Colonic mucosa (tissue), 4 donors: ENCODE measurements at regions not wholly inside any gene's neighbourhood (a gene's known extent, or its start where the extent isn't known, plus 50 kb on each side); places are given as distances from the start of the nearest gene placed in this dataset.

Experiments
- DNase-seq: peaks from one replicate; pipeline ENCODE4 v3.0.0-alpha.2; 2020
- H3K27ac ChIP-seq: fragments of 200-600 bp; one replicate; pipeline ENCODE4 v1.8.0; 2021
- H3K27me3 ChIP-seq: fragments of 200-600 bp; one replicate; pipeline ENCODE4 v1.8.0; 2021
- H3K36me3 ChIP-seq: fragments of 200-600 bp; one replicate; pipeline ENCODE4 v1.8.0; 2021
- H3K4me1 ChIP-seq: fragments of 200-600 bp; one replicate; pipeline ENCODE4 v1.8.0; 2021; ENCODE audit warnings: mild to moderate bottlenecking
- H3K4me3 ChIP-seq: fragments of 200-600 bp; one replicate; pipeline ENCODE4 v1.8.0; 2021
- H3K9ac ChIP-seq, 2 donors: one replicate each; pipeline ENCODE4 v1.7.0; 2013; ENCODE audit warnings: control low read depth in 2 of 2, low read depth in 2 of 2, low read length in 2 of 2
- H3K9me3 ChIP-seq: fragments of 200-600 bp; one replicate; pipeline ENCODE4 v1.8.0; 2021
- intact Hi-C: fragments of 100-400 bp; cut with DNase I; formaldehyde crosslinking; loops from one replicate; pipeline ENCODE4 v1.14.1; 2022
- TF ChIP-seq, protein P1 (sequence below): fragments of 200-600 bp; IDR thresholded peaks from one replicate; pipeline ENCODE4 v1.8.0; 2022; ENCODE audit warnings: antibody characterized with exemption, mild to moderate bottlenecking
- donor health status: healthy.
- donor health status: DM: no; HTN: no; CAD: no.
- donor health status: DM: no; HTN: no; CAD: no.

DNA sequence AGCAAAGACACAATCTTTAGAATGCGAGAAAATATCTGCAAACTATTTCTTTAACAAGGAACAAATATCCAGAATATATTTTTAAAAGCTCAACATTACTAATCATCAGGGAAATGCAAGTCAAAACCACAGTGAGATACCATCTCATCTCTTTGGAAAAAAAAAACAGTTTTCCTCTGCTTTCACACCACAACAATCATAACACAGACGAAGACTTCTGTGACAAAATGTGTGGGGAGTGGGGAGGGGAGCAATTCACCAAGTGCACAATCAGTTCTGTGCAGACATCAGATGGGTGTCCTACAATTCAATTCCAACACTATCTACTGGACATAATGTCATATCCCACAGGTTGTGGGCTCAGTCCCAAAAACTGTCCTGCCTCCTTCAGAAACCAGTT is 293.2 kb upstream of the SLC7A11 start:
- Histone ChIP-seq H3K27me3 (no peaks in the 10 kb centered on the region), H3K9ac (no peak overlapping the region), H3K4me1 (no peaks in the 10 kb centered on the region), H3K9me3 (no peaks in the 10 kb centered on the region), H3K4me3 (no peak overlapping the region), H3K36me3 (no peaks in the 10 kb centered on the region), H3K27ac (no peak overlapping the region)
- DNase-seq: no peak
- TF ChIP-seq, protein P1, sequence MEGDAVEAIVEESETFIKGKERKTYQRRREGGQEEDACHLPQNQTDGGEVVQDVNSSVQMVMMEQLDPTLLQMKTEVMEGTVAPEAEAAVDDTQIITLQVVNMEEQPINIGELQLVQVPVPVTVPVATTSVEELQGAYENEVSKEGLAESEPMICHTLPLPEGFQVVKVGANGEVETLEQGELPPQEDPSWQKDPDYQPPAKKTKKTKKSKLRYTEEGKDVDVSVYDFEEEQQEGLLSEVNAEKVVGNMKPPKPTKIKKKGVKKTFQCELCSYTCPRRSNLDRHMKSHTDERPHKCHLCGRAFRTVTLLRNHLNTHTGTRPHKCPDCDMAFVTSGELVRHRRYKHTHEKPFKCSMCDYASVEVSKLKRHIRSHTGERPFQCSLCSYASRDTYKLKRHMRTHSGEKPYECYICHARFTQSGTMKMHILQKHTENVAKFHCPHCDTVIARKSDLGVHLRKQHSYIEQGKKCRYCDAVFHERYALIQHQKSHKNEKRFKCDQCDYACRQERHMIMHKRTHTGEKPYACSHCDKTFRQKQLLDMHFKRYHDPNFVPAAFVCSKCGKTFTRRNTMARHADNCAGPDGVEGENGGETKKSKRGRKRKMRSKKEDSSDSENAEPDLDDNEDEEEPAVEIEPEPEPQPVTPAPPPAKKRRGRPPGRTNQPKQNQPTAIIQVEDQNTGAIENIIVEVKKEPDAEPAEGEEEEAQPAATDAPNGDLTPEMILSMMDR: no peak
- intact Hi-C loops: no loop called here

GRCh38 chr4:138522366-138522765 is 280.2 kb upstream of the SLC7A11 start:
- Histone ChIP-seq H3K27ac (no peak overlapping the region), H3K36me3 (no peaks in the 10 kb centered on the region), H3K9me3 (no peaks in the 10 kb centered on the region), H3K4me1 (no peaks in the 10 kb centered on the region), H3K27me3 (no peaks in the 10 kb centered on the region), H3K4me3 (no peak overlapping the region), H3K9ac (no peak overlapping the region)
- intact Hi-C loops: no loop called here
- TF ChIP-seq, protein P1: peak; percentile 18
- no peak for DNase-seq

DNA sequence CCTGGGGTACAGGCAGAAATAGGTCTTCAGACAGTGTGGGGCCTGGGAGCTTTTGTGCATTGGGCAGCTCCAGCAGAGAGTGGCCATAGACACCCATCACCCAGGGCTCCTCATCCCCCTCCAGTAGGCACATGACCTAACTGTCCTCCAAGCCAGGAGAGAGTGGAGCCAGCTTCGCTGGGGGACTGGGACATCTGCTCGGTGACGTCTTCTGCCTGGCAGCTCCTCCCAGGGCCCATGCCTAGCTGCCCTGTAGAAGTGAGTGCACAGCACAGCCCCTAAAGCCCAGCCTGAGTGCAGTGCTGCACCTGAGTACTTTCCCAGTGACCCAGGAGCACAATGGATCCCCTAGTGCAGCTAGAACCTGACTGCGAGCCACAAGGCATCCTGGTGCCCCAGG is 279.7 kb upstream of the SLC7A11 start:
- H3K4me3 ChIP-seq: no peak overlapping the region
- no peaks in the 10 kb centered on the region for H3K4me1 ChIP-seq
- H3K27ac ChIP-seq: no peak overlapping the region
- H3K9ac ChIP-seq: no peak overlapping the region
- H3K27me3 ChIP-seq: no peaks in the 10 kb centered on the region
- no peak for DNase-seq
- H3K9me3 ChIP-seq: no peaks in the 10 kb centered on the region
- TF ChIP-seq, protein P1: no peak
- intact Hi-C loops: no loop called here
- H3K36me3 ChIP-seq: no peaks in the 10 kb centered on the region

GRCh38 chr4:138519436-138519835 is 277.3 kb upstream of the SLC7A11 start:
- no peak overlapping the region for H3K9ac ChIP-seq
- no peak overlapping the region for H3K27ac ChIP-seq
- intact Hi-C loops: no loop called here
- H3K9me3 ChIP-seq: no peaks in the 10 kb centered on the region
- no peaks in the 10 kb centered on the region for H3K36me3 ChIP-seq
- DNase-seq: no peak
- no peaks in the 10 kb centered on the region for H3K27me3 ChIP-seq
- H3K4me1 ChIP-seq: no peaks in the 10 kb centered on the region
- TF ChIP-seq, protein P1: no peak
- H3K4me3 ChIP-seq: no peak overlapping the region

- H3K9me3 ChIP-seq: no peaks in the 10 kb centered on the region
- intact Hi-C loops: no loop called here
- H3K27me3 ChIP-seq: no peaks in the 10 kb centered on the region
- TF ChIP-seq, protein P1: no peak
- H3K9ac ChIP-seq: no peak overlapping the region
- H3K4me3 ChIP-seq: no peak overlapping the region
- no peak for DNase-seq
- no peaks in the 10 kb centered on the region for H3K4me1 ChIP-seq
- H3K27ac ChIP-seq: no peak overlapping the region
- no peaks in the 10 kb centered on the region for H3K36me3 ChIP-seq
Measured at GRCh38 chr4:138513535-138513934, 271.4 kb upstream of the SLC7A11 start.

GRCh38 chr4:138512756-138513155 is 270.6 kb upstream of the SLC7A11 start:
- H3K4me3 ChIP-seq: no peak overlapping the region
- no peak for DNase-seq

More at GRCh38 chr4:138512756-138513155, 270.6 kb upstream of the SLC7A11 start:
- Histone ChIP-seq H3K27ac (no peak overlapping the region), H3K36me3 (no peaks in the 10 kb centered on the region), H3K9me3 (no peaks in the 10 kb centered on the region), H3K9ac (no peak overlapping the region), H3K4me1 (no peaks in the 10 kb centered on the region), H3K27me3 (no peaks in the 10 kb centered on the region)
- TF ChIP-seq, protein P1: no peak
- intact Hi-C loops: no loop called here
